Stomach (tissue), 8 donors: ENCODE measurements at regions not wholly inside any gene's neighbourhood (a gene's known extent, or its start where the extent isn't known, plus 50 kb on each side); places are given as distances from the start of the nearest gene placed in this dataset.
A peak's percentile ranks its signal among the peaks of the same experiment; 100 is the strongest.

Experiments used
- DNase-seq, 2 donors: peaks; one replicate each; pipeline versions ENCODE4 v3.0.0 to v3.0.0-alpha.2; 2013 to 2019
- H3K27ac ChIP-seq, 5 donors: fragments of 200-600 bp in 4 of 5; sonication (generic) in 4 of 5; one replicate each; pipeline ENCODE4 v1.5.1; 2013 to 2019; ENCODE audit warnings: mild to moderate bottlenecking in 1 of 5, moderate library complexity in 1 of 5
- H3K27me3 ChIP-seq, 3 donors: fragments of 200-600 bp; sonication (generic); one replicate each; pipeline ENCODE4 v1.5.1; 2017 to 2019; ENCODE audit warnings: mixed run types in 1 of 3
- H3K36me3 ChIP-seq, 4 donors: fragments of 200-600 bp; sonication (generic); 1 replicate in 3 of 4; 2 replicates in 1 of 4; pipeline ENCODE4 v1.5.1; 2016 to 2019
- H3K4me1 ChIP-seq, 4 donors: fragments of 200-600 bp; sonication (generic); one replicate each; pipeline ENCODE4 v1.5.1; 2016 to 2019
- H3K4me3 ChIP-seq, 4 donors: fragments of 200-600 bp; sonication (generic) in 3 of 4; one replicate each; pipeline ENCODE4 v1.5.1; 2016 to 2019; ENCODE audit warnings: mild to moderate bottlenecking in 1 of 4
- H3K9me3 ChIP-seq, 4 donors: fragments of 200-600 bp; sonication (generic); one replicate each; pipeline ENCODE4 v1.5.1; 2016 to 2019
- CTCF ChIP-seq, 7 experiments: fragments of 450-650 bp in 4 of 7; fragments of 200-600 bp in 3 of 7; sonication (generic) in 3 of 7; IDR thresholded peaks; one replicate each; pipeline ENCODE4 v1.5.1; 2016 to 2019; ENCODE audit warnings: antibody characterized with exemption in 7 of 7, control low read depth in 2 of 7, mild to moderate bottlenecking in 1 of 7
- EP300 ChIP-seq: sonication (generic); formaldehyde crosslinking; IDR thresholded peaks from one replicate; pipeline ENCODE4 v1.6.1; 2017; ENCODE audit warnings: antibody characterized with exemption
- POLR2A ChIP-seq, 4 donors: fragments of 450-650 bp; IDR thresholded peaks; one replicate each; pipeline ENCODE4 v1.6.1; 2016; ENCODE audit warnings: antibody characterized with exemption in 4 of 4, control low read depth in 2 of 4, mild to moderate bottlenecking in 1 of 4, moderate library complexity in 1 of 4
- POLR2AphosphoS5 ChIP-seq, 3 donors: sonication (generic); formaldehyde crosslinking; IDR thresholded peaks; one replicate each; pipeline ENCODE4 v1.6.1; 2016; ENCODE audit warnings: antibody characterized with exemption in 3 of 3
- WGBS, 5 donors: extraction: QIAGEN DNeasy Blood & Tissue Kit in 3 of 5; methylation state at CpG; one replicate each; pipeline versions ENCODE4 v1.1.5 to v1.1.7; 2013 to 2018; 5-methylcytosine and 5-hydroxymethylcytosine counted together
- intact Hi-C: fragments of 100-400 bp; cut with DNase I; formaldehyde crosslinking; loops from one replicate; pipeline ENCODE4 v1.15.1; 2023; ENCODE audit warnings: low total_unique reads
- donor health status: healthy with polysubstance abuse.
- donor health status: Bipolar disorder and iron deficiency.
- donor health status: healthy.

GRCh38 chrX:113950081-113950678 is 633.7 kb upstream of the HTR2C start:
- Histone ChIP-seq H3K4me1 (no peaks in the 10 kb centered on the region), H3K9me3 (peaks cover 0 to 12% (median 5%) of the 10 kb centered on the region in 4 donors), H3K4me3 (no peak overlapping the region), H3K27ac (no peak overlapping the region), H3K36me3 (no peaks in the 10 kb centered on the region), H3K27me3 (peaks cover 0 to 3% (median 0%) of the 10 kb centered on the region in 3 donors)
- TF ChIP-seq CTCF (IDR thresholded peaks at IDR 0.05), result no peak
- no peak for TF ChIP-seq EP300
- TF ChIP-seq POLR2AphosphoS5 (IDR thresholded peaks at IDR 0.05), result no peak
- no peak for TF ChIP-seq POLR2A (IDR thresholded peaks at IDR 0.05)
- 53 to 67% (median 63%) methylated on average over 5 of the region's 5 CpGs for WGBS, 5 donors
- no peak for DNase-seq
- intact Hi-C loops, result no loop called here

- DNase-seq, result peak in 1 of 2 donors; percentile 4
- peaks cover 0 to 3% (median 0%) of the 10 kb centered on the region in 3 donors for H3K27me3 ChIP-seq
- H3K4me1 ChIP-seq, result no peaks in the 10 kb centered on the region
- 46 to 79% (median 71%) methylated on average over 1 of the region's 1 CpG for WGBS, 5 donors
- H3K36me3 ChIP-seq, result no peaks in the 10 kb centered on the region
- no peak overlapping the region for H3K27ac ChIP-seq
- H3K9me3 ChIP-seq, result peaks cover 0 to 12% (median 5%) of the 10 kb centered on the region in 4 donors
- no peak for TF ChIP-seq POLR2AphosphoS5 (IDR thresholded peaks at IDR 0.05)
- no peak for TF ChIP-seq POLR2A (IDR thresholded peaks at IDR 0.05)
- intact Hi-C loops, result no loop called here
- no peak overlapping the region for H3K4me3 ChIP-seq
Measured at GRCh38 chrX:113947548-113947947, 636.3 kb upstream of the HTR2C start.

GRCh38 chrX:113935518-113935917 is 648.4 kb upstream of the HTR2C start:
- 21 to 59% (median 29%) methylated on average over 2 of the region's 2 CpGs for WGBS, 5 donors
- DNase-seq, result no peak
- no peak overlapping the region for H3K27ac ChIP-seq
- H3K27me3 ChIP-seq, result no peaks in the 10 kb centered on the region
- H3K36me3 ChIP-seq, result no peaks in the 10 kb centered on the region
- intact Hi-C loops, result no loop called here
- H3K9me3 ChIP-seq, result no peaks in the 10 kb centered on the region
- no peak overlapping the region for H3K4me3 ChIP-seq
- H3K4me1 ChIP-seq, result no peaks in the 10 kb centered on the region
- TF ChIP-seq EP300 (no peak), CTCF (IDR thresholded peaks at IDR 0.05) (no peak), POLR2A (IDR thresholded peaks at IDR 0.05) (no peak), POLR2AphosphoS5 (IDR thresholded peaks at IDR 0.05) (no peak)

- no peak for DNase-seq
- H3K4me1 ChIP-seq, result no peaks in the 10 kb centered on the region
- H3K36me3 ChIP-seq, result no peaks in the 10 kb centered on the region
- no peaks in the 10 kb centered on the region for H3K27me3 ChIP-seq
- intact Hi-C loops, result no loop called here
- H3K9me3 ChIP-seq, result peaks cover 0 to 4% (median 0%) of the 10 kb centered on the region in 4 donors
- no peak overlapping the region for H3K4me3 ChIP-seq
- H3K27ac ChIP-seq, result no peak overlapping the region
- no peak for TF ChIP-seq CTCF (IDR thresholded peaks at IDR 0.05)
- TF ChIP-seq POLR2AphosphoS5 (IDR thresholded peaks at IDR 0.05), result no peak
- TF ChIP-seq POLR2A (IDR thresholded peaks at IDR 0.05), result no peak
- no peak for TF ChIP-seq EP300
Measured at GRCh38 chrX:113933931-113934330, 650.0 kb upstream of the HTR2C start.

GRCh38 chrX:113929004-113929403 is 654.9 kb upstream of the HTR2C start:
- TF ChIP-seq EP300, result no peak
- TF ChIP-seq POLR2AphosphoS5 (IDR thresholded peaks at IDR 0.05), result no peak
- no peak for TF ChIP-seq POLR2A (IDR thresholded peaks at IDR 0.05)
- peak in 3 of 7 experiments; percentile 31 to 35 (median 33) for TF ChIP-seq CTCF (IDR thresholded peaks at IDR 0.05)
- no peaks in the 10 kb centered on the region for H3K36me3 ChIP-seq
- intact Hi-C loops, result no loop called here
- H3K4me1 ChIP-seq, result no peaks in the 10 kb centered on the region
- WGBS, 5 donors, result 25 to 70% (median 35%) methylated on average over 2 to 3 of the region's 3 CpGs
- no peak overlapping the region for H3K4me3 ChIP-seq
- peaks cover 0 to 11% (median 0%) of the 10 kb centered on the region in 4 donors for H3K9me3 ChIP-seq
- no peaks in the 10 kb centered on the region for H3K27me3 ChIP-seq
- no peak overlapping the region for H3K27ac ChIP-seq
- peak; percentile 35 to 51 for DNase-seq
